Mucosa of descending colon (tissue), 3 donors: ENCODE measurements at regions not wholly inside any gene's neighbourhood (a gene's known extent, or its start where the extent isn't known, plus 50 kb on each side); places are given as distances from the start of the nearest gene placed in this dataset.

ENCODE experiments used
- ATAC-seq: fragments of 200-7000 bp; cut with Tn5 transposase; one replicate; pipeline ENCODE4 v1.9.1; 2020; ENCODE audit warnings: mild to moderate bottlenecking, moderate library complexity
- DNase-seq, 3 donors: peaks; one replicate each; pipeline ENCODE4 v3.0.0-alpha.2; 2020
- H3K36me3 ChIP-seq: fragments of 200-600 bp; one replicate; pipeline ENCODE4 v1.8.0; 2021; ENCODE audit warnings: low read depth, mild to moderate bottlenecking
- H3K4me1 ChIP-seq: fragments of 200-600 bp; one replicate; pipeline ENCODE4 v1.8.0; 2021; ENCODE audit warnings: low read depth, mild to moderate bottlenecking
- H3K4me3 ChIP-seq: fragments of 200-600 bp; one replicate; pipeline ENCODE4 v1.8.0; 2021; ENCODE audit warnings: mild to moderate bottlenecking
- H3K9me3 ChIP-seq: fragments of 200-600 bp; one replicate; pipeline ENCODE4 v1.8.0; 2021; ENCODE audit warnings: mild to moderate bottlenecking
- CTCF ChIP-seq: fragments of 200-600 bp; IDR thresholded peaks from one replicate; pipeline ENCODE4 v1.8.0; 2022; ENCODE audit warnings: antibody characterized with exemption, mild to moderate bottlenecking
- intact Hi-C, 2 donors: fragments of 100-400 bp; cut with DNase I in 1 of 2; cut with micrococcal nuclease in 1 of 2; formaldehyde crosslinking; loops; one replicate each; pipeline versions ENCODE4 v1.11.0 to v1.11.1; 2022; cut with DNase I, micrococcal nuclease
- donor health status: DM: no; HTN: no; CAD: no; lungs with moderate emphysema.
- donor health status: DM: no; HTN: no; CAD: no.
- donor health status: DM: no; HTN: yes; CAD: no.

- no peaks in the 10 kb centered on the region for H3K9me3 ChIP-seq
- peaks cover 6% of the 10 kb centered on the region for H3K4me1 ChIP-seq
- no peak overlapping the region for H3K4me3 ChIP-seq
- DNase-seq (peak in 1 of 3 donors; percentile 12), ATAC-seq (peak; percentile 73)
- TF ChIP-seq CTCF: no peak
- intact Hi-C loops: no loop called here
- no peaks in the 10 kb centered on the region for H3K36me3 ChIP-seq
Observed at GRCh38 chr7:114048386-114049235, 129.8 kb upstream of the PPP1R3A start.

- no peak for TF ChIP-seq CTCF
- DNase-seq (no peak), ATAC-seq (peak; percentile 24)
- intact Hi-C loops: no loop called here
- Histone ChIP-seq H3K4me3 (no peak overlapping the region), H3K36me3 (no peaks in the 10 kb centered on the region), H3K9me3 (no peaks in the 10 kb centered on the region), H3K4me1 (peaks cover 6% of the 10 kb centered on the region)
Observed at GRCh38 chr7:114047889-114048288, 129.1 kb upstream of the PPP1R3A start.

- no peaks in the 10 kb centered on the region for H3K36me3 ChIP-seq
- intact Hi-C loops: no loop called here
- no peak for DNase-seq
- no peaks in the 10 kb centered on the region for H3K9me3 ChIP-seq
- ATAC-seq: no peak
- no peaks in the 10 kb centered on the region for H3K4me1 ChIP-seq
- no peak for TF ChIP-seq CTCF
- no peak overlapping the region for H3K4me3 ChIP-seq
Observed at GRCh38 chr7:114033475-114033874, 114.7 kb upstream of the PPP1R3A start.

DNA sequence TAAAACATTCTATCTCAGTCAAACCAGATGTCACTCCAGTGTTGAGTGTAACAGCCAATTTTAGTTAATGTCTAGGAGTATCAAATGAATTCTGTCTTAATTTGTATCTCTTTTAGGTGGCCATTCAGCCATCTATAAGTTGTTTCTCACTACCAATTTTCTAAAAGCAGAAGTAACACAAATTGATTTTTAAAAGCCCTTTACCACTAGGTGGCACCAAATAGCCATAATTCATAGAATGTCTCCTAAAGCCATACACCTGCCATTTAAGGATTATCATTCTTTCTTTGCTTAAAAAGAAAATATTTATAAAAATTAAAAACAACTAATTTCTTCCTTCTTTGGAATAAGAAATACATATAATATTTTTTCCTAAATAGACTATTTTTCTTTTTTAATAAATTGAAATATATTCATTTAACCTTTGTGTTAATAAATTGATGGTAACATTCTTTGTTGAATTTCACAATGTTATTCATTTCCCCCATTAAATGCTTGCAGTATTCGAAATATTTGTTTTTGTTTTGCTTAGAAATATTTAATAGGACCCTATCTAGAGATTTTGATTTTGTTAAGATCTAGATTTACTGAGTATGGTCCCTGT, 107.8 kb upstream of the PPP1R3A start:
- intact Hi-C loops: no loop called here
- no peak for TF ChIP-seq CTCF
- ATAC-seq (peak; percentile 46), DNase-seq (peak in 1 of 3 donors; percentile 75)
- no peaks in the 10 kb centered on the region for H3K36me3 ChIP-seq
- no peak overlapping the region for H3K4me3 ChIP-seq
- H3K9me3 ChIP-seq: no peaks in the 10 kb centered on the region
- no peaks in the 10 kb centered on the region for H3K4me1 ChIP-seq

- H3K4me3 ChIP-seq: no peak overlapping the region
- peaks cover 7% of the 10 kb centered on the region for H3K4me1 ChIP-seq
- DNase-seq (no peak), ATAC-seq (peak; percentile 94)
- TF ChIP-seq CTCF: no peak
- no peaks in the 10 kb centered on the region for H3K9me3 ChIP-seq
- intact Hi-C loops: no loop called here
- H3K36me3 ChIP-seq: no peaks in the 10 kb centered on the region
Observed at GRCh38 chr7:114021135-114021534, 102.3 kb upstream of the PPP1R3A start.
